ENCODE measurements at regions not wholly inside any gene's neighbourhood (a gene's known extent, or its start where the extent isn't known, plus 50 kb on each side); places are given as distances from the start of the nearest gene placed in this dataset.
"Not testable (repeated sequence)": the region's sequence is repeated elsewhere in the genome, so short reads cannot be mapped to it uniquely, and the experiment has no call there.

- Histone ChIP-seq H3K9me3 (no peaks in the 10 kb centered on the region), H3K36me3 (no peaks in the 10 kb centered on the region), H3K27ac (no peak overlapping the region), H3K4me3 (no peak overlapping the region), H3K4me1 (ENCODE audit: control insufficient read depth in 1 of 2, low read depth in 2 of 2) (no peaks in the 10 kb centered on the region), H3K27me3 (replicated peaks; ENCODE audit: insufficient read depth) (no peaks in the 10 kb centered on the region)
- TF ChIP-seq, protein P1, sequence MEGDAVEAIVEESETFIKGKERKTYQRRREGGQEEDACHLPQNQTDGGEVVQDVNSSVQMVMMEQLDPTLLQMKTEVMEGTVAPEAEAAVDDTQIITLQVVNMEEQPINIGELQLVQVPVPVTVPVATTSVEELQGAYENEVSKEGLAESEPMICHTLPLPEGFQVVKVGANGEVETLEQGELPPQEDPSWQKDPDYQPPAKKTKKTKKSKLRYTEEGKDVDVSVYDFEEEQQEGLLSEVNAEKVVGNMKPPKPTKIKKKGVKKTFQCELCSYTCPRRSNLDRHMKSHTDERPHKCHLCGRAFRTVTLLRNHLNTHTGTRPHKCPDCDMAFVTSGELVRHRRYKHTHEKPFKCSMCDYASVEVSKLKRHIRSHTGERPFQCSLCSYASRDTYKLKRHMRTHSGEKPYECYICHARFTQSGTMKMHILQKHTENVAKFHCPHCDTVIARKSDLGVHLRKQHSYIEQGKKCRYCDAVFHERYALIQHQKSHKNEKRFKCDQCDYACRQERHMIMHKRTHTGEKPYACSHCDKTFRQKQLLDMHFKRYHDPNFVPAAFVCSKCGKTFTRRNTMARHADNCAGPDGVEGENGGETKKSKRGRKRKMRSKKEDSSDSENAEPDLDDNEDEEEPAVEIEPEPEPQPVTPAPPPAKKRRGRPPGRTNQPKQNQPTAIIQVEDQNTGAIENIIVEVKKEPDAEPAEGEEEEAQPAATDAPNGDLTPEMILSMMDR (IDR thresholded peaks at IDR 0.05): no peak
- ATAC-seq (ENCODE audit: insufficient number of reproducible peaks, low FRiP score, low read depth): no peak
- DNase-seq (ENCODE audit: low spot score): no peak
Observed at GRCh38 chr16:26863931-26864330, 202.8 kb upstream of the C16orf82 start.

- H3K4me1 ChIP-seq (ENCODE audit: control insufficient read depth in 1 of 2, low read depth in 2 of 2); H3K9me3 ChIP-seq; H3K27me3 ChIP-seq (replicated peaks; ENCODE audit: insufficient read depth); H3K36me3 ChIP-seq; DNase-seq (ENCODE audit: low spot score); H3K4me3 ChIP-seq; ATAC-seq (ENCODE audit: insufficient number of reproducible peaks, low FRiP score, low read depth); H3K27ac ChIP-seq: not testable (repeated sequence)
Observed at GRCh38 chr16:26874318-26874717, 192.4 kb upstream of the C16orf82 start.

- no peak for DNase-seq (ENCODE audit: low spot score)
- no peaks in the 10 kb centered on the region for H3K36me3 ChIP-seq
- ATAC-seq (ENCODE audit: insufficient number of reproducible peaks, low FRiP score, low read depth): no peak
- H3K9me3 ChIP-seq: no peaks in the 10 kb centered on the region
- H3K4me1 ChIP-seq (ENCODE audit: control insufficient read depth in 1 of 2, low read depth in 2 of 2): no peaks in the 10 kb centered on the region
- no peak overlapping the region for H3K4me3 ChIP-seq
- no peak overlapping the region for H3K27ac ChIP-seq
- TF ChIP-seq, protein P1 (IDR thresholded peaks at IDR 0.05): no peak
- no peaks in the 10 kb centered on the region for H3K27me3 ChIP-seq (replicated peaks; ENCODE audit: insufficient read depth)
Observed at GRCh38 chr16:26877421-26877820, 189.3 kb upstream of the C16orf82 start.

DNA sequence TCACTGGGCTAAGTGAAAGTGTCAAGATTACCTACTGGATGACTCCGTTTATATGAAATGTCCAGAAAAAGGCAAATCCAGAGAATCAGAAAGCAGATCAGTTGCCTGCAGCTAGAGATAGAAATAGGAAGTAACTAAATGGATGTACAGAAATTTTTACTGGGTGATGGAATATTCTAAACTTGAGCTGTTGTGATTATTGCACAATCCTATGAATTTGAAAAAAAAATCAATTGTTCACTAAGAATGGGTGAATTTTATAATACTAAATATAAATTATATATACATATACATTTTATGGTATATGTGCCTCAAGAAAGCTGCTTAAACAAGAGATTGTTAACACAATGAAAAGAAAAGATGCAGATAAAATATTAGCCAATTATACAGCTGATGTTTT lies 181.1 kb upstream of the C16orf82 start:
- no peak overlapping the region for H3K27ac ChIP-seq
- no peak for DNase-seq (ENCODE audit: low spot score)
- H3K27me3 ChIP-seq (replicated peaks; ENCODE audit: insufficient read depth): peaks cover 4% of the 10 kb centered on the region
- TF ChIP-seq, protein P1 (IDR thresholded peaks at IDR 0.05): no peak
- ATAC-seq (ENCODE audit: insufficient number of reproducible peaks, low FRiP score, low read depth): no peak
- H3K4me1 ChIP-seq (ENCODE audit: control insufficient read depth in 1 of 2, low read depth in 2 of 2): no peaks in the 10 kb centered on the region
- no peak overlapping the region for H3K4me3 ChIP-seq
- H3K36me3 ChIP-seq: no peaks in the 10 kb centered on the region
- no peaks in the 10 kb centered on the region for H3K9me3 ChIP-seq

DNA sequence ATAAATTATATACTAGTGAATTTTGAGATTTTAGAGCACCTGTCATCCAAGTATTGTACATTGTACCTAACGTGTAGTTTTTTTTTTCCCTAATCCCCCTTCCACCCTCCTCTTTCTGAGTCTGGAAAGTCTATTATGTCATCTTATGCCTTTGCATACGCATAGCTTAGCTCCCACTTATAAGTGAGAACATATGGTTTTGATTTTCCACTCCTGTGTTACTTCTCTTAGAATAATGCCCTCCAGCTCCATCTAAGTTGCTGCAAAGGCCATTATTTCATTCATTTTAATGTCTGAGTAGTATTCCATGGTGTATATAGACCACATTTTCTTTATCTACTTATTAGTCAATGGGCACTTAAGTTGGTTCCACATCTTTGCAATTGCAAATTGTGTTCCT lies 177.0 kb upstream of the C16orf82 start:
- TF ChIP-seq, protein P1 (IDR thresholded peaks at IDR 0.05): no peak
- no peaks in the 10 kb centered on the region for H3K9me3 ChIP-seq
- peaks cover 4% of the 10 kb centered on the region for H3K27me3 ChIP-seq (replicated peaks; ENCODE audit: insufficient read depth)
- DNase-seq (ENCODE audit: low spot score) (no peak), ATAC-seq (ENCODE audit: insufficient number of reproducible peaks, low FRiP score, low read depth) (no peak)
- H3K27ac ChIP-seq: no peak overlapping the region
- no peak overlapping the region for H3K4me3 ChIP-seq
- no peaks in the 10 kb centered on the region for H3K36me3 ChIP-seq
- no peaks in the 10 kb centered on the region for H3K4me1 ChIP-seq (ENCODE audit: control insufficient read depth in 1 of 2, low read depth in 2 of 2)

- Histone ChIP-seq H3K27me3 (replicated peaks; ENCODE audit: insufficient read depth) (no peaks in the 10 kb centered on the region), H3K27ac (no peak overlapping the region), H3K36me3 (no peaks in the 10 kb centered on the region), H3K9me3 (no peaks in the 10 kb centered on the region), H3K4me1 (ENCODE audit: control insufficient read depth in 1 of 2, low read depth in 2 of 2) (no peaks in the 10 kb centered on the region), H3K4me3 (no peak overlapping the region)
- DNase-seq (ENCODE audit: low spot score) (no peak), ATAC-seq (ENCODE audit: insufficient number of reproducible peaks, low FRiP score, low read depth) (no peak)
- TF ChIP-seq, protein P1 (IDR thresholded peaks at IDR 0.05): no peak
Observed at GRCh38 chr16:26898200-26898599, 168.5 kb upstream of the C16orf82 start.
